ENCODE measurements at regions not wholly inside any gene's neighbourhood (a gene's known extent, or its start where the extent isn't known, plus 50 kb on each side); places are given as distances from the start of the nearest gene placed in this dataset.

DNA sequence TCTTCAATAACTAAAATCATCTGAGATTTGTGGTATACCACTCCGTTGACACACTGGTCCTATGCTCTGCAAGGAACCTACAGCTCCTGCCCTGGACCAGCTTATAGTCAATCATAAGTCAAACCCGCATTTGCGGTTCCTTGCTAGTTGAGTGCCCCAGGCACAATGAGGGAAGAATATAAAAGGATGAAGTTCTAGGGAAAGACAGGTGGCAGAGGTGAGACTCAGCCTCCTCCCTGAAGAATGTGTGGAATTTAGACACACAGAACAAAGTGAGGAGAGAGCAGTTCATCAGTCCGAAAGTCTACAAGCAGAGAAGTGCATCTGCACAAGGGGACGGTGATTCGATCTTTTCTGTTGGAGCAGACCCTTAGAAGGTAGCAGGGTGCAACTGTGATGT, 615.0 kb upstream of the FANCL start:
- DNase-seq: no peak

DNA sequence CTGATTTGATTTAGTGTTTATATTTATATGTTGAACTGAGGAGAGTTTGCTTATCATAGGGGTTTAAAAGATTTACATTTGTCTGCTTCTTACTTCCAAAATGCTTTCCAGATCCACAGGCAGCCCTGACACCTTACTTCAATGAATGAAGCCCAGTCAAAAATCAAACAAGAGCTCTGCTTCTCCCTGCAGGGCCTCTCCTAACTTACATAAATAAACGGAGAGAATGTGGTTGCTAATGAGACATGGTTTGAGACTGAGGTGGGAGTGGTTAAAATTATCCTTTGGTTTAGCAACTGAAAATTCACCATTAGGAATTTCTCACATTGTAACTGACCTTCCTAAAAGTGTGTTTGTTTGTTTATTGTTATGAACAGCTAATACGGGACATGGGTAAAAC, 612.3 kb upstream of the FANCL start:
- no peak for DNase-seq

GRCh38 chr2:58852905-58853304, 611.8 kb upstream of the FANCL start:
- no peak for DNase-seq

GRCh38 chr2:58852243-58852642, 611.1 kb upstream of the FANCL start:
- no peak for DNase-seq

GRCh38 chr2:58851598-58851997, 610.5 kb upstream of the FANCL start:
- DNase-seq: no peak

- no peak for DNase-seq
Observed at GRCh38 chr2:58845011-58845410, 603.9 kb upstream of the FANCL start.

DNA sequence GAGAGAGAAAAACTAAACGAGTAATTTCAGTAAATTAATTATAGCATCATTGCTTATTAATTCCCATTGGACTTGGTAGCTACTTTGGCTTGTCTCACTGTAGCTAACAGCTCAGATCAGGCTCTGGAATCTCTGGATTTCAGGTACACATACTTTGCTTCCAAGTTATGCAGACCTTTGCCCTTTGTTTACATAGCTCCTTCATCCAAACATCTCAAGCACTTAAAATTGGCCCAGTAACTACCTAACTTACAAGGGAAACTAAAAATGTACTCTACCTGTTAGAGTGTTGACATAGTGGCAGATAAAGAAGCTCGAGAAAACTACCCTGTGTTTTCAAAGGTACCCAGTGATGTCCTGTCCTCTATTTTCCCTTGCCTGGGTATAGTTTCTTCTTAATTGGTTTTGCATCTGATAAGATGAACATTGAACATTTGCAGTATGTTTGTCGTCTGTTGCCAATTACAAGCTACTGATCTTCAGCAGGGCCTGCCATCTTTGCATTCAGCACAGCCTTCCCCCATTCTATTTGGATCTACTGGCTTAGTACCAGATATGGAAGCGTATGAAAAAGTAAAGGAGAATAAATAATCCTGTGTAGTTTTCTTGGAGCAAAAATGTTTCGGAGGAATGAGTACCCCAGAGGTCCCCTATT, 601.5 kb upstream of the FANCL start:
- no peak for DNase-seq

- DNase-seq: peak; percentile 63
Observed at GRCh38 chr2:58834404-58834803, 593.3 kb upstream of the FANCL start.

GRCh38 chr2:58826795-58827194, 585.7 kb upstream of the FANCL start:
- DNase-seq: no peak

- DNase-seq: no peak
Observed at GRCh38 chr2:58812771-58813344, 571.7 kb upstream of the FANCL start.

DNA sequence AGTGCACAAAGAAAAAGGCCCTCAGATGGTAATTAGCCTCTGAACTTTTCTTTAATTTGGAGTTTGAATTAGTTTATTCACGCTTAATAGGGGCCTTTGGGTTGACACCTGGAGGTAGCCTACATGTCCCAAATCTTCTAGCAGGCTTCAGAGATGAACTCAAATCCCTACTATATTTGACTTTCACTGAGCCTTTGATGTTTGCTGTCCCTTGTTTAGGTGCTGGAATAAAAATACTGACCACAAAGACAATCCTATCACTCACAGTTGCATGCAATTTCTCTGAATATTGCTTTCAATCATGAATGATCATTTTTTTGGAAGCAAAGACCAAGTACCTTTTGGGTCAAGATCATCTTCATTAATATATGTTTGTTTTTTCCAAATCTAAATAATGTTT, 564.0 kb upstream of the FANCL start:
- DNase-seq: no peak

DNA sequence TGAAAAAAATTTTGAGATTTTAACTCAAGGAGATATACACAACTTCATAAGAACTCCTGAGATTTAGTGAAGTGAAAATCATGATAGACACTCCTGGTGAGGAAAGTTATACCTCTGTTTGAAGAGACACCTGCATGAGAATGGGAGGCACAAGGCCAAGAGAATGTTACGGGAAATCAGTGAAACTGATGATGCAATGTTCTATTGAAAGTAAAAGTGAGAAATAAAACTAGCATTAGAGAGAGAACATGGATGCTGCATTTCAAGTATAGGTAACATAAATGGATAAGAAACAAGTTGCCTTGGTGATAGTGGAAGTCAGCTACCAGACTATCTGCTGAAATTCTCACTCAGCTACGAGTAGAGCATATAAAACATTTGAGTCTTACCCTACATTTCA, 562.1 kb upstream of the FANCL start:
- no peak for DNase-seq

GRCh38 chr2:58800881-58801280, 559.8 kb upstream of the FANCL start:
- DNase-seq: no peak

DNA sequence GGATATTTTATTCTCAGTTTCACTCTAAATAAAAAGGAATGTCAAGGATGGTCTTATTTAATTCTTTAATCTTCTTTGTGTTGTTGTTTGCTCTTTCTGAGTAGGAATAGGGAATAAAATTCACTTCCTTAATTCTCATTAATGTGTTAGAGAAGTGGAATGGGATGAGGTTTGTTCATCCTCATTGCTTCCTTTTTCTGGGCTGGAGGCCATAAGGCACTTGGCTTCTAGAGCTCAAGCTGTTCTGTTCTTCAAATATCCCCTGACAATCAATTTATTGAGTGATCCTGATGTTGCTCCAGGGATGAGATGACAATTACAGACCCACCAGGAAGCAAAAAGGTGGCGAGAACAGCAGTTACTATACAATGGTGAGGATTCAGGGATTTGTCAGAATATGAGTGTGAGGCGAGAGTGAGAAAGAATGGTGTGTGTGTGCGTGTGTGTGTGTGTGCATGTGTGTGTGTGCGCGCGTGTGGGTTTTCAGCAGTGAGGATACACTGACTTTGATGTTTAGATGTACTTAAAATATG, 557.6 kb upstream of the FANCL start:
- no peak for DNase-seq

GRCh38 chr2:58796239-58796910, 555.2 kb upstream of the FANCL start:
- DNase-seq: no peak

GRCh38 chr2:58794916-58795315, 553.8 kb upstream of the FANCL start:
- no peak for DNase-seq

- DNase-seq: no peak
Observed at GRCh38 chr2:58794103-58794502, 553.0 kb upstream of the FANCL start.

DNA sequence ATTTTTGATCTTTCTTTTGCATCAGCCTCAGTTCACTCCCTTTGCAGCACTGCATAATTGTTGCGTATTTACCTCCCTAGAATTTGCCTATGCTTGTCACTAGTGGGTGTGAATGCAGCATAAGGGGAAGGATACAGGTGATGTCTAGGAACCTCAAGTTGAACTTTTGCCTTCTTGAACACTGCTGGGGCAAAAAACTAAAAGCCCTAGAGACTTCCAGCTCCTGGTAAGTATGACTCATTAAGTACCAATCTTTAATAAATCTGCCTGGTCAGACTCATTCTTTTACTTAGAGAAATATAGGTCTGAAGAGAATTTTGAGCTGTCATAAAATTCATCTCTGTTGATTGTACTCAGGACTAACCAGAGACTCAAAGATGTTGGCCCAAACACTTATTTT, 547.3 kb upstream of the FANCL start:
- DNase-seq: no peak

DNA sequence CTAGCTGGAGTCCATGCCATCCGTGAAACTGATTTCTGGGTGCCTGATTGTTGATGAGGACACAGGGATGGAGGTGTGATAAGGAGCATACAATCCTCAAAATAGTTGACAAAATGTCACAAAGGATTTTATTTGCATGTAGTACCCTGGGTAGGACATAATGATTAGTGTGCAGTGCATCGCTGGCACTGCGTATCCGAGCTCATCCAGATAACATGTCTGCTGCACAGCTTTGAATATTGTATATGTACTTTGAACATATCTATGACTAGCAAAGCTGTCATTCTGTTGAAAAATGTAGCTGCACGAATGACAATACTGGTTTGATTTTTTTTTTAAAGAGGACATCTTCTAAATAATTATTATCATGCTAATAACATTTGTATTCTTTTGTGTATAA, 529.7 kb upstream of the FANCL start:
- DNase-seq: no peak

DNA sequence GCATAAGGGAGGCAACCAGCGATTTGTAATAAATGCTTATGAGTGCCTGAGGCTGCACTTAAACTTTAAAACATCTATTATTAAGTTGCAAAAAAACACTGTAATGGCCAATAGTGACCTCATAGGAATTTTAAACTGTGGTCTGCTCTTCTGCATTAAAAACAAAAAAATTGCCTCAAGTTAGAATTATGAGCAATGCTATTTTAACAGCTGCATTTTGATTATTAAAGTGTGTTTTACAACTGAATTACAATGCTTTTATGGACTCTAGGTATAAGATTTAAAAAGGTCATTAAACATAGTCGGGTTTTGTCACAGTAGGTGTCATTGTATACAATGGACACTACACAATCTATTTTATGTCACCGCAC, 528.7 kb upstream of the FANCL start:
- DNase-seq: no peak

DNA sequence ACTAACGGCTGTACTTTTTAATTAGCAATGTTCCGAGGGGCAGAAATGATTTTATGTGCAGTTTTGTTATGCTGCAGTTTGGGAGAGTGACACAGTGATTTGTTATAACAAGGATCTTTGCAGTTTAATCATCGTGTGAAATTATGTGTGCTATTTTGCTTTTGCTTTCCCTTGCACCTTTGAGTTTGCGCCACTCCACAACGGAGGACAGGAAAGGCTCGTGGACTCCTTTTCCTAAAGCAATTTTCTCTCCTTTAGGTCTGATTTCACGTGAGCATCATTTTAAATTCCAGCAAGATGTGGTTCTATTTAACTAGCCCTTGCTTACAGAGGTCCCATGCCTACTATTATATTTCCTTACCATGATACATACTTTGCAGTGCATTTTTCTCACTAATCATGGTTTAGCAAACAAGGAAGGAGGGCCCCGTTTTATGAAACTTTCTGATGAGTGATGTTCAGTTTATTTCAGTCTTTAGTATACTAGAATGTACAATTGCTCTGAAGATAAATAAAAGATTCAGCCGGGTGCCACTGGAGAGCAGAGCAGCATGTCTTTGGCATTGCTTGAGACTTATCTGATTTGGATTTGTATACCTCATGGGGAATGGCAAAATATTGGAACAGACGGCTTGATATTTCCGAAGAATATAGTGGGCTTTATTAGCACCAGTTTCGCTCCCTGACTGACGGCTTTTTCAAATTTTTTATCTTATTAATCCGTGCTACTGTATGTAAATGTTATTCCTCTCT, 528.2 kb upstream of the FANCL start:
- DNase-seq: no peak

DNA sequence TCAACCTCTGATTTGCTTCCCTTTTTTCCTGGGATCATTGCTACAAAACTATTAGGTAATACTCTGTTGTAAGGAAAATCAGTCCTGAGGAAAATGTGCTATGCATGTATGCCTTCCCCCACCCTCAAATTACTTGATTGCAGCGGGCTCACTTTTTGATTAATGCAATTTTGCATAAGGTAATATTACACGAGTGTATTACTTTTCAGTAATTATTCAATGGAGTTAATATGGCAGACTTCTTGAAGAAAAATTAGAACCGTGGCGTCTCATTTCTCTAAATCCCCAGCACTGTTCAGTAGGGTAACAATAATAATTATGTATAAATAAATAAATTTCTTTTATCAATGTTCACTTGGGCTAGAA, 527.6 kb upstream of the FANCL start:
- no peak for DNase-seq
